Effector memory CD4-positive, alpha-beta T cell (primary cell): ENCODE measurements at regions not wholly inside any gene's neighbourhood (a gene's known extent, or its start where the extent isn't known, plus 50 kb on each side); places are given as distances from the start of the nearest gene placed in this dataset.

ENCODE experiments used
- DNase-seq, 3 donors: peaks; one replicate each; pipeline ENCODE4 v3.0.0-alpha.2; 2020
- H3K27ac ChIP-seq: 2 replicates; pipeline ENCODE4 v1.7.0; 2013; ENCODE audit warnings: mild to moderate bottlenecking, low read length, moderate library complexity; ENCODE audit not compliant: insufficient read depth, poor library complexity, severe bottlenecking
- H3K27me3 ChIP-seq: replicated peaks from 2 replicates; pipeline ENCODE4 v1.7.0; 2013; ENCODE audit warnings: mild to moderate bottlenecking, low read length; ENCODE audit not compliant: insufficient read depth, control insufficient read depth, poor library complexity, severe bottlenecking
- H3K36me3 ChIP-seq: 2 replicates; pipeline ENCODE4 v1.7.0; 2013; ENCODE audit warnings: mild to moderate bottlenecking, low read length, moderate library complexity; ENCODE audit not compliant: control insufficient read depth, insufficient read depth
- H3K4me1 ChIP-seq: 2 replicates; pipeline ENCODE4 v1.7.0; 2013; ENCODE audit warnings: low read length, mild to moderate bottlenecking; ENCODE audit not compliant: control insufficient read depth, insufficient read depth, poor library complexity, severe bottlenecking
- H3K4me3 ChIP-seq: 2 replicates; pipeline ENCODE4 v1.7.0; 2013; ENCODE audit warnings: low read length, low read depth, mild to moderate bottlenecking; ENCODE audit not compliant: insufficient read depth, poor library complexity, severe bottlenecking
- H3K9me3 ChIP-seq: 2 replicates; pipeline ENCODE4 v1.7.0; 2013; ENCODE audit warnings: mild to moderate bottlenecking, low read length, moderate library complexity; ENCODE audit not compliant: control insufficient read depth

GRCh38 chr21:35428489-35428888, 379.4 kb upstream of the RUNX1 start:
- Histone ChIP-seq H3K36me3 (no peaks in the 10 kb centered on the region), H3K4me1 (peaks cover 5% of the 10 kb centered on the region), H3K4me3 (no peak overlapping the region), H3K27ac (no peak overlapping the region), H3K9me3 (no peaks in the 10 kb centered on the region), H3K27me3 (no peaks in the 10 kb centered on the region)
- DNase-seq, result no peak

GRCh38 chr21:35428001-35428320, 378.9 kb upstream of the RUNX1 start:
- Histone ChIP-seq H3K27me3 (no peaks in the 10 kb centered on the region), H3K27ac (no peak overlapping the region), H3K4me1 (peaks cover 5% of the 10 kb centered on the region), H3K36me3 (no peaks in the 10 kb centered on the region), H3K4me3 (no peak overlapping the region), H3K9me3 (no peaks in the 10 kb centered on the region)
- no peak for DNase-seq

DNA sequence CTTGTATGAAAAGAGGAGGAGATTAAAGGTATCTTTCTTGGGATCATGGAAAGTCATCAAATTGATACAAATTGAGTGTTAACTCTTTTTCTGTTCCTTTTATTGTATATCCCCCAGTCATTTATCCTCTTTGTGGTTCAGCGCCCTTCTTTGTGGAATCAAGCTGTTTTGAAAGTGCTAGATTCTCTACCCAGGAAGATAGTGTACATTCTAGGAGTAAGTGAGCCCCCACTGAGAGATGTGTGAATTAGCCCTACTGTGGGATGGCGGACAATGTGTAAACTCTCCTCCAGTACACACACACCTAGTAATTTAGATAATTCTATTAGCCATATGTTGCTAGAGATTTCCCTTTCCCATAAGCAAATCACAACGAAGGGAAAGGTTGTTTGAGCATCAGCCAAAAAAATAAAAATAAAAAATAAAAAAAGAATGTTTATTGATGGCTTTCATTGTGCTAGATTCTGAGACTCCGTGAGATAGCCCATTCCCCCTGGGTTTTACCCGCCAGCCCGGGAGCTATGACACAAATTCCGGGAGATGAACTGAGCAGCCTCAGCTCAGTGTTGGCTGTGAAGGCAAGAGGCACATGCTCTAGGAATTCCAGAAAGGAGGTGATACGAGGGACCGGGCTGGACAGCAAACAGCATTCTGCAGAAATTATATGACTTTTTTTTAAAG, 378.4 kb upstream of the RUNX1 start:
- no peaks in the 10 kb centered on the region for H3K36me3 ChIP-seq
- no peaks in the 10 kb centered on the region for H3K9me3 ChIP-seq

GRCh38 chr21:35426897-35427296, 377.8 kb upstream of the RUNX1 start:
- Histone ChIP-seq H3K27ac (no peak overlapping the region), H3K36me3 (no peaks in the 10 kb centered on the region), H3K4me1 (peaks cover 5% of the 10 kb centered on the region), H3K27me3 (no peaks in the 10 kb centered on the region), H3K9me3 (no peaks in the 10 kb centered on the region), H3K4me3 (no peak overlapping the region)
- no peak for DNase-seq

More for the DNA sequence above, 378.4 kb upstream of the RUNX1 start:
- Histone ChIP-seq H3K27ac (no peak overlapping the region), H3K27me3 (no peaks in the 10 kb centered on the region), H3K4me3 (no peak overlapping the region), H3K4me1 (peaks cover 5% of the 10 kb centered on the region)
- no peak for DNase-seq

DNA sequence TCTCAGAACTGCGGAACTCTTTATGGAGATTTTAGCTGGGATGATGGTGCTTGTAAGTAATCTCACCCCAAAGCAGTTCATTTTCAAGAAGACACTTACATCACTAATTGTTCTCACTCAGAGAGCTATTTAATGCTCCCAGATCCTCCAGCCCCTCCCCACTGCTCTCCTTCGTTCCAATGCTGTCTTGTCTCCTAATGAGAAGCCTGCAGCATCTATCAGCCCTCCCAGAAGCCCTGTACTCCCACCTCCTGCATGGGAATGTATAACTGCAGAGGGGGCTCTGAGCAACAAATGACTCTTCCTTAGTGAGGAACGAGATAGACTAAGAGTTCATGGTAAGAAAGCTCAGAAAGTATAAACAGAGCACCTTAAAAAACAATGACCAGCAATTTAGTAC, 377.4 kb upstream of the RUNX1 start:
- Histone ChIP-seq H3K9me3 (no peaks in the 10 kb centered on the region), H3K4me3 (no peak overlapping the region), H3K27me3 (no peaks in the 10 kb centered on the region), H3K4me1 (peaks cover 5% of the 10 kb centered on the region), H3K27ac (no peak overlapping the region), H3K36me3 (no peaks in the 10 kb centered on the region)
- DNase-seq, result no peak

DNA sequence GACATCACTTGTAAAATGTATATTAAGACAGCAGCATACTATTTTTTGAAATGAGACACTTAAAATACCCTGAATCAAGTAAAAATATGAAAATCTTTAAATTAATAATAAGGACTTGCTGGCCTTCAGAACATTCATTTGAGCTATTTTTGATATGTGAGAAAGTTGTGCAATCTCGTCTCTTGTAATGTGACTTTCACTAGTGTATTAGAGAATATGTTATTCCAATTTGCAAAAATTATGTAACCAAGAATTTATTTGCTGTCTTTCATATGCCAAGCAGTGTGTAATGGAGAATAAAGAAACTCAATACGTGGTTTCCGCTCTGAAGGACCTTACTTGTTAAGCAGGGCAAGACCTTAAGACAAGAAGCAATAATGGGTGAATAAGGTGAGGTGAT, 375.0 kb upstream of the RUNX1 start:
- H3K36me3 ChIP-seq, result no peaks in the 10 kb centered on the region
- no peaks in the 10 kb centered on the region for H3K9me3 ChIP-seq
- DNase-seq, result no peak
- no peak overlapping the region for H3K4me3 ChIP-seq
- H3K27me3 ChIP-seq, result no peaks in the 10 kb centered on the region
- H3K27ac ChIP-seq, result no peak overlapping the region
- H3K4me1 ChIP-seq, result peaks cover 5% of the 10 kb centered on the region

DNA sequence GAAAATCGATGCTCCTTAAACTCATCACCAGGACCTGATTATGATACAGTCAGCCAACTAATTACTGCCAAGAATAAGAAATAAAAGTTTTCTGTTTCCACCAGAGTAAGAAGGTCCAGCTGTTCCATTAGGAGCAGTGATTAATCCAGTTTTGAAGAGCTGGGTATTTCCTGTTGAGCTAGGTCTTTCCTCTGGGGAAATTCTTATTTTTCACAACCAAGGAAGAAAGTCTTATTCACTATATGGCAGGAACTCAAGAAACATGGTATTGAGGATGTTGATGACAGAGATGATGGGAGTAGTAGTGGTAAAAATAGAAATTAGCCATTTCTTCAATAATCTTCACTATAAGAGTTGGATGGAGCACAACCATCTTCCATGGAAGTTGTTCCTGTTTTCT, 374.6 kb upstream of the RUNX1 start:
- Histone ChIP-seq H3K4me3 (no peak overlapping the region), H3K27me3 (no peaks in the 10 kb centered on the region), H3K4me1 (peaks cover 3% of the 10 kb centered on the region), H3K27ac (no peak overlapping the region), H3K9me3 (no peaks in the 10 kb centered on the region), H3K36me3 (no peaks in the 10 kb centered on the region)
- no peak for DNase-seq

- no peaks in the 10 kb centered on the region for H3K27me3 ChIP-seq
- no peaks in the 10 kb centered on the region for H3K9me3 ChIP-seq
- H3K4me1 ChIP-seq, result no peaks in the 10 kb centered on the region
- no peak overlapping the region for H3K4me3 ChIP-seq
- H3K36me3 ChIP-seq, result no peaks in the 10 kb centered on the region
- no peak overlapping the region for H3K27ac ChIP-seq
- DNase-seq, result no peak
Observed at GRCh38 chr21:35422011-35422410, 372.9 kb upstream of the RUNX1 start.

DNA sequence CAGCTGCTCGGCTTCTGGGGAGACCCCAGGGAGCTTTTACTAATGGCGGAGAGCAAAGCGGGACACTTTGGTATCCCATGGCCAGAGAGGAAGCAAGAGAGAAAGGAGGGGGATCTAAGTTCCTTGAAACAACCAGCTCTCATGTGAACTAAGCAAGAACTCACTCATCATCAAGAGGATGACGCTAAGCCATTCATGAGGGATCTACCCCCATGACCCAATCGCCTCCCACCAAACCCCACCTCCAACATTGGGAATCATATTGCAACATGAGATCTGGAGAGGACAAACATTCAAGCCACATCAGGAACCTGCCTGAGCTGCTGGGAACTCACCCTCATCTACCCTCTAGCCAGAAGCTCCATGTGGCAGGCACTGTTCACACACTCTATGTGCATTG, 372.1 kb upstream of the RUNX1 start:
- H3K9me3 ChIP-seq, result no peaks in the 10 kb centered on the region
- no peak overlapping the region for H3K27ac ChIP-seq
- H3K36me3 ChIP-seq, result no peaks in the 10 kb centered on the region
- no peaks in the 10 kb centered on the region for H3K4me1 ChIP-seq
- no peaks in the 10 kb centered on the region for H3K27me3 ChIP-seq
- no peak overlapping the region for H3K4me3 ChIP-seq
- no peak for DNase-seq

DNA sequence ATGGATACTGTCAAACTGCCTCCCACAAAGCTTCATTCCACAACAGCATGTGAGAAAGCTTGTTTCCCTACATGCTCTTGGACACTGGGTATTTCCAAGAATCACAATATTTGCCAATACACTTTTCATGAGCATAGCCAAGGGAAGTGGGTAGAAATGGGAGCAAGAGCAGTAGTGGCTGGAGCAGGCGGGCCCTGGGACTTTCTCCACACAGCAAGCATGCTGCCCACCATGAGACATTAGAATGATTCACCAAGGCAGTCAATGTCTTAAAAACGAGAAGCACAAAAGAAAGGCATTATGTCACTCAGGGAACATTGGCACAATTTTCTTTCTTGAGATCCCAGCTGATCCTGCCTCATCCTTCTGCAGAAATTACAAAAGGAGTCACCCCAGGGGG, 371.6 kb upstream of the RUNX1 start:
- H3K4me3 ChIP-seq, result no peak overlapping the region
- H3K27ac ChIP-seq, result no peak overlapping the region
- H3K27me3 ChIP-seq, result no peaks in the 10 kb centered on the region
- H3K4me1 ChIP-seq, result no peaks in the 10 kb centered on the region
- no peaks in the 10 kb centered on the region for H3K9me3 ChIP-seq
- no peaks in the 10 kb centered on the region for H3K36me3 ChIP-seq
- no peak for DNase-seq
